WTC11 (cell line): ENCODE measurements at regions not wholly inside any gene's neighbourhood (a gene's known extent, or its start where the extent isn't known, plus 50 kb on each side); places are given as distances from the start of the nearest gene placed in this dataset.

Experiments
- SP1 ChIP-seq: sonication (generic); formaldehyde crosslinking; conservative IDR thresholded peaks from 2 replicates; pipeline ENCODE4 v1.8.1; 2022; ENCODE audit warnings: missing genetic modification reagents
- TF ChIP-seq, protein P1 (sequence below): sonication (generic); formaldehyde crosslinking; IDR thresholded peaks from 2 replicates; pipeline ENCODE4 v1.8.1; 2022; ENCODE audit warnings: mild to moderate bottlenecking, moderate library complexity, missing genetic modification reagents

- no peak for TF ChIP-seq SP1 (CRISPR knock-in tag)
- TF ChIP-seq, protein P1, sequence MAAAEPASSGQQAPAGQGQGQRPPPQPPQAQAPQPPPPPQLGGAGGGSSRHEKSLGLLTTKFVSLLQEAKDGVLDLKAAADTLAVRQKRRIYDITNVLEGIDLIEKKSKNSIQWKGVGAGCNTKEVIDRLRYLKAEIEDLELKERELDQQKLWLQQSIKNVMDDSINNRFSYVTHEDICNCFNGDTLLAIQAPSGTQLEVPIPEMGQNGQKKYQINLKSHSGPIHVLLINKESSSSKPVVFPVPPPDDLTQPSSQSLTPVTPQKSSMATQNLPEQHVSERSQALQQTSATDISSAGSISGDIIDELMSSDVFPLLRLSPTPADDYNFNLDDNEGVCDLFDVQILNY (CRISPR knock-in tag), result no peak
Observed at GRCh38 chr12:97936165-97936564, 473.6 kb downstream of the RMST start.
